HG03097 (cell line): ENCODE measurements at regions not wholly inside any gene's neighbourhood (a gene's known extent, or its start where the extent isn't known, plus 50 kb on each side); places are given as distances from the start of the nearest gene placed in this dataset.

Experiments
- ATAC-seq: cut with Tn5 transposase; IDR thresholded peaks from one replicate; pipeline ENCODE4 v1.9.1; 2021; ENCODE audit not compliant: unreplicated experiment, low FRiP score

GRCh38 chr20:39129523-39129922, 167.4 kb downstream of the DHX35 start:
- ATAC-seq: no peak

GRCh38 chr20:39124064-39124463, 161.9 kb downstream of the DHX35 start:
- no peak for ATAC-seq

- no peak for ATAC-seq
These were observed 161.0 kb downstream of the DHX35 start for GRCh38 chr20:39123185-39123557.

GRCh38 chr20:39117491-39117890, 155.3 kb downstream of the DHX35 start:
- ATAC-seq: no peak

GRCh38 chr20:39116020-39116419, 153.9 kb downstream of the DHX35 start:
- no peak for ATAC-seq

- no peak for ATAC-seq
These were observed 150.1 kb downstream of the DHX35 start for GRCh38 chr20:39112178-39112743.

GRCh38 chr20:39111359-39112177, 149.4 kb downstream of the DHX35 start:
- ATAC-seq: no peak

- no peak for ATAC-seq
These were observed 148.6 kb downstream of the DHX35 start for GRCh38 chr20:39110819-39111136.

- ATAC-seq: no peak
These were observed 148.0 kb downstream of the DHX35 start for GRCh38 chr20:39109933-39110818.

- no peak for ATAC-seq
These were observed 146.6 kb downstream of the DHX35 start for GRCh38 chr20:39108746-39109145.

GRCh38 chr20:39107741-39108140, 145.6 kb downstream of the DHX35 start:
- ATAC-seq: no peak

GRCh38 chr20:39106791-39107190, 144.6 kb downstream of the DHX35 start:
- no peak for ATAC-seq

- ATAC-seq: no peak
These were observed 143.4 kb downstream of the DHX35 start for GRCh38 chr20:39105551-39105950.

- no peak for ATAC-seq
These were observed 141.6 kb downstream of the DHX35 start for GRCh38 chr20:39103732-39104131.

- no peak for ATAC-seq
These were observed 141.2 kb downstream of the DHX35 start for GRCh38 chr20:39103305-39103704.

GRCh38 chr20:39101895-39102294, 139.8 kb downstream of the DHX35 start:
- ATAC-seq: no peak

GRCh38 chr20:39100691-39101090, 138.5 kb downstream of the DHX35 start:
- no peak for ATAC-seq

GRCh38 chr20:39097889-39098288, 135.7 kb downstream of the DHX35 start:
- no peak for ATAC-seq

GRCh38 chr20:39095870-39096269, 133.7 kb downstream of the DHX35 start:
- no peak for ATAC-seq

GRCh38 chr20:39094391-39094790, 132.2 kb downstream of the DHX35 start:
- ATAC-seq: no peak

GRCh38 chr20:39092733-39093410, 130.7 kb downstream of the DHX35 start:
- no peak for ATAC-seq
